ENCODE measurements at regions not wholly inside any gene's neighbourhood (a gene's known extent, or its start where the extent isn't known, plus 50 kb on each side); places are given as distances from the start of the nearest gene placed in this dataset.

GRCh38 chr10:89829262-89829886 lies 128.0 kb downstream of the KIF20B start:
- DNase-seq (ENCODE audit: low read depth): no peak

GRCh38 chr10:89829887-89830269 lies 128.5 kb downstream of the KIF20B start:
- no peak for DNase-seq (ENCODE audit: low read depth)

- no peak for DNase-seq (ENCODE audit: low read depth)
Measured at GRCh38 chr10:89830624-89831023, 129.2 kb downstream of the KIF20B start.

DNA sequence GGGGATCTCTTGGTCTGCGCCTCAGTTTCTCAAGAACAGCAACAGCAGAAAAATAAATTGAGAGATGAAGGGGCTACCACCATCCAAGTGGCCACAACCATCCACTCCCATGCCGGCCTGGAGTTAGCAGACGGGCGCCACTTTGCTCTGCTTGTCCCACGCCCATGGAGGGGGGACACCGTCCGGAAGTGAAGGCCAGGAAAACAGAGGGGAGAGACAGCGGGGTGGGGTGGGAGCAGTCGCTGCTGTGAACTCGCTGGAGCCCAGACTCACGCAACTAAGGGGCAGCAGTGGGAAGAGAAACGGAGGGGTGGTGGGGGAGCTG lies 135.4 kb downstream of the KIF20B start:
- DNase-seq (ENCODE audit: low read depth): no peak

- DNase-seq (ENCODE audit: low read depth): no peak
Measured at GRCh38 chr10:89837165-89838043, 136.0 kb downstream of the KIF20B start.

DNA sequence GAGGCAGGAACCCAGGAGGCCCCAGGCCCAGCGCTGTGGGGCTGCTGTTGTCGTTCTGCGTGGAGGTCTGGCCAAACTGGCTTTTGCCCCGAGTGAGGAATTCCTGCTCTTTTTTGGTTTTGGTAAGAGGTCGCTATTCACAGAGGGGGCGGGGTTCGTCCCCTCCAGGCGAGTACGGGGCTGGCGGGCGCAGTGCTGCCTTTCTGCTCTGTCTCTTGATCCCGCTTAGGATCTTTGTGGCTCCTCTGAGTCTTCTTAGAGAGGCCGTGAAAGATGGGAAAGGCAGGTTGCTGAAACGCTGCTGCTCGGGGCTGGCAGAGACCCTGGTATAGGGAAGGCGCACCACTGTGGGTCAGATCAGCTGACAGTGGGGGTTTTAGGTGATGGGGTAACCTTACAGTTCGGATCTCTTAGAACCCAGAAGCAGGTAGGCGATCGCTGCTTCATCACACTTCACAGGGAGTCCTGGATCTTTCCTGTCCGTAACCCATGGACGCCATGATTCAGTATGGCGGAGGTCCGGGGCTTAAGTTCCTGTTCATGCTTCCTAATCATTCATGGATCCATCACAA lies 136.7 kb downstream of the KIF20B start:
- no peak for DNase-seq (ENCODE audit: low read depth)

GRCh38 chr10:89845541-89846280 lies 144.3 kb downstream of the KIF20B start:
- no peak for DNase-seq (ENCODE audit: low read depth)

DNA sequence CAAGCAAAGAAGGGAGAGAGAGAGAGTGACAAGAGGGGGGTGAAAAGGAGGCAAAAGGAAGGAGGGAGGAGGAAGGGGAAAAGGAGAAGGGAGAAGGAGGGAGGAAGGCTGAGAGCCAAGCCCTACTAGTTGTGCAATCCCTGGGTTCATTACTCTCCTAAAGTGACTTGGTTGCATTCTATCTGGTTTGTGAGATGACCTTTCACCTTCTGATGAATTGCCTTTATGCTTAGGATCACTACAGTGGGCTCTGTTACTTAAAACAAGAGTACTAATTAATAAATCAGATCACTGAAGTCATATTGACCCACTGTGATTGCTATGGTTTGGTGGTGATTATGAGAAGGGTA lies 144.9 kb downstream of the KIF20B start:
- no peak for DNase-seq (ENCODE audit: low read depth)

DNA sequence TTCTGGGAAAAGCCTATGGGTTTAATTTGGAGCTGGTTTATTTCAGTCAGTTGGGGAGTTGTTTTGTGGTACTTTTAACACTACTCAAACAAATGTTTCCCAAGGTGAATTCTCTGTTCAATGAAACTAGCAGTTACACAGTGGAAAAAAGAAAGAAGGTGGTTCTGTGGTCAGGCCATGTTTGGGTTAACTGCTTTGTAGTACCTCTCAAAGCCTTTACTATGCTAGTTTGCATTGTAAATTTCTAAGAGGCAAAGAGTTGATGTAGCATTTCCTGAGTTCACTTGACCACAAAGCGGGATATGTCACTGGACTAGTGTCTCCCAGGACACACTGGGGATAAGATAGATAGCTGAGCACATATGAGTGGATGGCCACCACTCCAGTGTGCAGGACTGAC lies 145.4 kb downstream of the KIF20B start:
- DNase-seq (ENCODE audit: low read depth): no peak

DNA sequence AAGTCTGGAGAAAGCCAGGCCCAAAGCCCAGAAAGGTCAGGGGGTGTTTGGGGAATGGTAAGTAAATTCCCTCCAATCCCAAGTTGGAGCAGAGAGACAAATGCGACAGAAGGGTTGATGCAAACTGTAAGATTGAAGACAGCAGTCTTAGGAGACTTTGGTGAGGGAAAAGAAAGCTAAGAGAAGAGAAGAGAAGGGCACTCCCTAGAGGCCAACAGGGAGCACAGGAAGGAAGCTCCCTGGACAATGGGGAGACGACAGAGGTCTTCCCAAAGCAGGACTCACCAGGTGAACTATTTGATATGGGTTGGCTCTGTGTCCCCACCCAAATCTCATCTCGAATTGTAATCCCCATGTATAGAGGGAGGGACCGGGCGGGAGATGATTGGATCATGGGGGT lies 151.5 kb downstream of the KIF20B start:
- no peak for DNase-seq (ENCODE audit: low read depth)

DNA sequence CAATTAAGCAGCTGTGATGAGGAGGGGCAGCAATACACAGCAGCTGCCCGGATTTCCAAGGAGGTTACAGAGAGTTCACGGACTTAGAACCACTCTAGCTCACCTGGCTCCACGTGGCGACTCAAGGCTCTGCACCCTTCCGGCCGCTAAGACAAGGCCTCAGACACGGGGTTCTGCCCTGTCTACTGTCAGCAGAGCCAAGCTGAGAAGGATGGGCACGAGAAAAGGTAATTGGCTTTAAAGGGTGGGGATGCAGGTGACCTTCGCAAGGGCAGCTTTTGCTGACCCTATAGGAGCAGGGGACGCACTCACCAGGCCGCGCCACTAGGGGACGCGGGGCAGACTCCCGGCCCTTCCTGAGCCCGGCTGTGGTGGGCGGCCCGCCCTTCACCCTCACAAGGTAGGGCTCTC lies 152.4 kb downstream of the KIF20B start:
- no peak for DNase-seq (ENCODE audit: low read depth)

DNA sequence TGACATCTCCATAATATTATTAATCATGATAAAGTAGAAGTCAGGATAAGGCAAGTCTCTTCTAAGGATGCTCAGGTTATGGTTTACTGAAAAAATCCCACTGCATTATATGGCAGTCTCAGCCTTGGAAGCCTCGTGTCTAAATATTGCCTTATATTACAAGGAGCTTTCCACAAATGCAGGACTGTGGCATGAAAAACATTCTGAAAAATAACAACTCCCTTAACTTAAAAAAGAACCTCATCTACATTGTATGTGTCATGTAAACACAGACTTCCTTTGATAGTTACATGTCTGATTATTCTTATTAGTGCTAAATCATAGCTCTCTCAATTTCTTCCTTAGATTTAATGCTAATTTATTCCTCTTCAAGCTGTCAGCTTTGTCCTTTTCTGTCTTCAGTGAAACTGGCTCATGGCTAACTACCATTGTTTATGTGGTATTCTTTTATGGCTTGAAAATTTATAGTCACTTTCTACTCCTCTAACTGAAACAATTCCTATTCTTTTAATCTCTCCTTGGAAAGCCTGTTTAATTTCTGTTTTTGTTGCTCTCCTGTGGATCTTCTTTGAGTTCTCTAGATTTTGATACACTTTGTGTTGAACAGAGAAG lies 156.1 kb downstream of the KIF20B start:
- DNase-seq (ENCODE audit: low read depth): no peak

- DNase-seq (ENCODE audit: low read depth): no peak
Measured at GRCh38 chr10:89861199-89861573, 159.8 kb downstream of the KIF20B start.

- DNase-seq (ENCODE audit: low read depth): no peak
Measured at GRCh38 chr10:89861584-89862301, 160.4 kb downstream of the KIF20B start.

GRCh38 chr10:89867964-89868363 lies 166.6 kb downstream of the KIF20B start:
- DNase-seq (ENCODE audit: low read depth): no peak

GRCh38 chr10:89869180-89869579 lies 167.8 kb downstream of the KIF20B start:
- DNase-seq (ENCODE audit: low read depth): no peak

DNA sequence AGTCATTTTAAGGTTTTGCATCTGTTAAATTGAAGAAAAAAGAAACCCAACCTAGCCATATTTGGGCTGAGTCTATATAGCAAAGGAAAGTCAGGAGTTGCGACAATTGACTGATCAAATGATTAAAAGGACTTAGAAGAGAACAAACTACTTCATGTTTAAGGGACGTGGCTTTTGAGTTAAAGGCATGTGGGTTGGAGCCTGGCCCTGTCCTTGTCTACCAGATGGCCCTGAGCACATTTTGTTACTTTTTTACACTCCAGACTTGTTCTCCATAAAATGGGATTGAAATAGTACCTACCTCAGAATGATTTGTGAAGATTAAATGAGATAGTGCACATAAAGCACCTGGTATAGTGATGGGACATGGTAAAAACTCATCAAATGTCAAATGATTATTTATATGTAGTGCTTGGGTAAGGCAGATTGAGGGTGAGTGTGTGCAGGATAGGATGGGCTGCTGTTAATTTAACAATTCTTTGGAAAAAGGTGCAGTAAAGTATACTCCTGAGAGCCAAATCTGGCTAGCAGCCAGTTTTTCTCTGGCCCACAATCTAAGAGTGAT lies 168.3 kb downstream of the KIF20B start:
- no peak for DNase-seq (ENCODE audit: low read depth)

- no peak for DNase-seq (ENCODE audit: low read depth)
Measured at GRCh38 chr10:89870936-89871335, 169.5 kb downstream of the KIF20B start.

- no peak for DNase-seq (ENCODE audit: low read depth)
Measured at GRCh38 chr10:89873055-89873454, 171.7 kb downstream of the KIF20B start.

GRCh38 chr10:89875557-89875956 lies 174.2 kb downstream of the KIF20B start:
- DNase-seq (ENCODE audit: low read depth): no peak

GRCh38 chr10:89879121-89879520 lies 177.7 kb downstream of the KIF20B start:
- DNase-seq (ENCODE audit: low read depth): no peak

Measured in activated T-cell treated with anti-CD3 and anti-CD28 coated beads for 24 hours (primary cell).